WTC11 (cell line): ENCODE measurements at regions not wholly inside any gene's neighbourhood (a gene's known extent, or its start where the extent isn't known, plus 50 kb on each side); places are given as distances from the start of the nearest gene placed in this dataset.

ENCODE experiments used
- ATAC-seq: fragments of 200-7000 bp; cut with Tn5 transposase; 2 replicates; pipeline ENCODE4 v1.10.0; 2021; ENCODE audit warnings: mild to moderate bottlenecking, moderate library complexity
- CTCF ChIA-PET: fragments of 300-600 bp; sonication (Branson Sonifier 250); formaldehyde crosslinking; loops from one replicate; lab custom pipeline; 2021; ENCODE audit warnings: antibody characterized with exemption; lab: Charles Lee
- POLR2A ChIA-PET: fragments of 350-600 bp; sonication (Branson Sonifier 250); formaldehyde crosslinking; loops from one replicate; lab custom pipeline; 2021; ENCODE audit warnings: antibody characterized with exemption; lab: Charles Lee
- DNase-seq: peaks from one replicate; pipeline ENCODE4 v3.0.0; 2021; ENCODE audit warnings: low spot score
- H3K27ac Mint-ChIP-seq: 2 replicates; pipeline ENCODE4 v1.8.0; 2021; ENCODE audit warnings: mixed read lengths
- H3K27me3 Mint-ChIP-seq: 2 replicates; pipeline ENCODE4 v1.8.0; 2021; ENCODE audit warnings: low read depth, mild to moderate bottlenecking, moderate library complexity, mixed read lengths
- H3K36me3 Mint-ChIP-seq: 2 replicates; pipeline ENCODE4 v1.8.0; 2021; ENCODE audit warnings: mixed read lengths
- H3K4me1 Mint-ChIP-seq: 2 replicates; pipeline ENCODE4 v1.8.0; 2022; ENCODE audit warnings: mixed read lengths
- H3K4me3 Mint-ChIP-seq: 2 replicates; pipeline ENCODE4 v1.8.0; 2021; ENCODE audit warnings: mild to moderate bottlenecking, moderate library complexity, mixed read lengths
- H3K9me3 Mint-ChIP-seq: 2 replicates; pipeline ENCODE4 v1.8.0; 2021; ENCODE audit warnings: mixed read lengths
- ATF1 ChIP-seq: sonication (generic); formaldehyde crosslinking; IDR thresholded peaks from 2 replicates; pipeline ENCODE4 v1.8.1; 2023; ENCODE audit warnings: mild to moderate bottlenecking, moderate library complexity, missing genetic modification reagents
- CBFB ChIP-seq: sonication (generic); formaldehyde crosslinking; IDR thresholded peaks from 2 replicates; pipeline ENCODE4 v1.8.1; 2022; ENCODE audit warnings: mild to moderate bottlenecking, low read depth, missing genetic modification reagents
- ELF4 ChIP-seq: sonication (generic); formaldehyde crosslinking; IDR thresholded peaks from 2 replicates; pipeline ENCODE4 v1.8.1; 2022; ENCODE audit warnings: low read depth, mild to moderate bottlenecking, moderate library complexity, missing genetic modification reagents
- ESRRA ChIP-seq: sonication (generic); formaldehyde crosslinking; IDR thresholded peaks from 2 replicates; pipeline ENCODE4 v1.8.1; 2022; ENCODE audit warnings: mild to moderate bottlenecking, missing genetic modification reagents, borderline replicate concordance
- FOXK1 ChIP-seq: sonication (generic); formaldehyde crosslinking; IDR thresholded peaks from 2 replicates; pipeline ENCODE4 v1.8.0; 2022; ENCODE audit warnings: mild to moderate bottlenecking, moderate library complexity, missing genetic modification reagents
- JUN ChIP-seq: sonication (generic); formaldehyde crosslinking; IDR thresholded peaks from 2 replicates; pipeline ENCODE4 v1.8.0; 2023; ENCODE audit warnings: mild to moderate bottlenecking, missing genetic modification reagents
- MYBL2 ChIP-seq: sonication (generic); formaldehyde crosslinking; IDR thresholded peaks from 2 replicates; pipeline ENCODE4 v1.8.1; 2023; ENCODE audit warnings: mild to moderate bottlenecking, moderate library complexity, missing genetic modification reagents
- NR1H2 ChIP-seq: sonication (generic); formaldehyde crosslinking; IDR thresholded peaks from 2 replicates; pipeline ENCODE4 v1.9.0; 2021; ENCODE audit warnings: mild to moderate bottlenecking, moderate library complexity, missing genetic modification reagents
- RORB ChIP-seq: fragments of 250-450 bp; sonication (Bioruptor Pico); IDR thresholded peaks from 2 replicates; pipeline ENCODE4 v1.9.0; 2021; ENCODE audit warnings: mild to moderate bottlenecking
- SMAD3 ChIP-seq: sonication (generic); formaldehyde crosslinking; IDR thresholded peaks from 2 replicates; pipeline ENCODE4 v1.8.0; 2022; ENCODE audit warnings: missing genetic modification reagents, mild to moderate bottlenecking, borderline replicate concordance
- SMAD4 ChIP-seq: sonication (generic); formaldehyde crosslinking; IDR thresholded peaks from 2 replicates; pipeline ENCODE4 v1.8.0; 2022; ENCODE audit warnings: mild to moderate bottlenecking, missing genetic modification reagents
- SP1 ChIP-seq: sonication (generic); formaldehyde crosslinking; conservative IDR thresholded peaks from 2 replicates; pipeline ENCODE4 v1.8.1; 2022; ENCODE audit warnings: missing genetic modification reagents
- TEAD1 ChIP-seq: sonication (generic); formaldehyde crosslinking; IDR thresholded peaks from 2 replicates; pipeline ENCODE4 v1.8.0; 2022; ENCODE audit warnings: mild to moderate bottlenecking, missing genetic modification reagents
- TEAD4 ChIP-seq: sonication (generic); formaldehyde crosslinking; IDR thresholded peaks from 2 replicates; pipeline ENCODE4 v1.8.0; 2022; ENCODE audit warnings: mild to moderate bottlenecking, missing genetic modification reagents
- TP53 ChIP-seq: sonication (generic); formaldehyde crosslinking; IDR thresholded peaks from 2 replicates; pipeline ENCODE4 v1.8.1; 2023; ENCODE audit warnings: mild to moderate bottlenecking, missing genetic modification reagents
- ZNF138 ChIP-seq: sonication (generic); formaldehyde crosslinking; conservative IDR thresholded peaks from 2 replicates; pipeline ENCODE4 v1.8.1; 2022; ENCODE audit warnings: mild to moderate bottlenecking, moderate library complexity, missing genetic modification reagents
- ZNF317 ChIP-seq: sonication (generic); formaldehyde crosslinking; IDR thresholded peaks from 2 replicates; pipeline ENCODE4 v1.8.1; 2023; ENCODE audit warnings: low read depth, mild to moderate bottlenecking, moderate library complexity, missing genetic modification reagents, borderline replicate concordance
- TF ChIP-seq, protein P1 (sequence below): fragments of 200-600 bp; IDR thresholded peaks from 2 replicates; pipeline ENCODE4 v1.8.0; 2022; ENCODE audit warnings: antibody characterized with exemption
- TF ChIP-seq, protein P2 (sequence below): fragments of 250-450 bp; sonication (Bioruptor Pico); IDR thresholded peaks from 2 replicates; pipeline ENCODE4 v2.1.2; 2022; ENCODE audit warnings: mild to moderate bottlenecking, moderate library complexity
- TF ChIP-seq, protein P3 (sequence below): sonication (generic); formaldehyde crosslinking; IDR thresholded peaks from 2 replicates; pipeline ENCODE4 v1.8.0; 2022; ENCODE audit warnings: mild to moderate bottlenecking, missing genetic modification reagents
- TF ChIP-seq, protein P4 (sequence below): sonication (generic); formaldehyde crosslinking; IDR thresholded peaks from 2 replicates; pipeline ENCODE4 v1.8.0; 2022; ENCODE audit warnings: mild to moderate bottlenecking, missing genetic modification reagents
- TF ChIP-seq, protein P5 (sequence below): sonication (generic); formaldehyde crosslinking; IDR thresholded peaks from 2 replicates; pipeline ENCODE4 v1.8.1; 2023; ENCODE audit warnings: mild to moderate bottlenecking, missing genetic modification reagents, borderline replicate concordance
- TF ChIP-seq, protein P6 (sequence below): sonication (generic); formaldehyde crosslinking; IDR thresholded peaks from 2 replicates; pipeline ENCODE4 v1.8.1; 2023; ENCODE audit warnings: mild to moderate bottlenecking, missing genetic modification reagents
- TF ChIP-seq, protein P7 (sequence below): fragments of 250-450 bp; sonication (Bioruptor Pico); conservative IDR thresholded peaks from 2 replicates; pipeline ENCODE4 v1.9.0; 2021; ENCODE audit warnings: mild to moderate bottlenecking

DNA sequence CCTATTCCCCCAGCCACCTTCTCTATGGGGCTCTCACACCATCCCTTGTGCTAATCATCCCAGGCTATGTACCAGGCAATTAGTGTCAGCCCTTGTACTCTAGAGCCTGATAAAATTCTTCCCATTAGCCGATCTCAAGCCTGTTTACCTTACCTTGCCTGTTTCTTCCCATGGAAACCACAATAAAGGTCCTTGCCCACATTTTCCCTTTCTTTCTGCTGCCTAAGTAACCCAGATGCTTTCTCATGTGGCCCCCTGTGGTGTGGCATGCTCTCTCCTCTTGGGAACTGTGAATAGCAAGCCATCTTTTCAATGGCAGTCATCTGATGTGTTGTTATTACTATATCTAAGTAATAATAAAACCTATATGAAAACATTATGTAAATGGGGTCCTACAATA lies 265.8 kb upstream of the ELAC2 start:
- CTCF ChIA-PET: no interaction called here
- Mint-ChIP-seq H3K27ac (no peak overlapping the region; the same call in 1 of the 2 replicates), H3K36me3 (no peaks in the 10 kb centered on the region), H3K4me1 (peaks cover 17% of the 10 kb centered on the region), H3K9me3 (peaks cover 28% of the 10 kb centered on the region), H3K27me3 (no peaks in the 10 kb centered on the region), H3K4me3 (no peak overlapping the region)
- TF ChIP-seq TP53 (CRISPR knock-in tag): no peak
- TF ChIP-seq, protein P1, sequence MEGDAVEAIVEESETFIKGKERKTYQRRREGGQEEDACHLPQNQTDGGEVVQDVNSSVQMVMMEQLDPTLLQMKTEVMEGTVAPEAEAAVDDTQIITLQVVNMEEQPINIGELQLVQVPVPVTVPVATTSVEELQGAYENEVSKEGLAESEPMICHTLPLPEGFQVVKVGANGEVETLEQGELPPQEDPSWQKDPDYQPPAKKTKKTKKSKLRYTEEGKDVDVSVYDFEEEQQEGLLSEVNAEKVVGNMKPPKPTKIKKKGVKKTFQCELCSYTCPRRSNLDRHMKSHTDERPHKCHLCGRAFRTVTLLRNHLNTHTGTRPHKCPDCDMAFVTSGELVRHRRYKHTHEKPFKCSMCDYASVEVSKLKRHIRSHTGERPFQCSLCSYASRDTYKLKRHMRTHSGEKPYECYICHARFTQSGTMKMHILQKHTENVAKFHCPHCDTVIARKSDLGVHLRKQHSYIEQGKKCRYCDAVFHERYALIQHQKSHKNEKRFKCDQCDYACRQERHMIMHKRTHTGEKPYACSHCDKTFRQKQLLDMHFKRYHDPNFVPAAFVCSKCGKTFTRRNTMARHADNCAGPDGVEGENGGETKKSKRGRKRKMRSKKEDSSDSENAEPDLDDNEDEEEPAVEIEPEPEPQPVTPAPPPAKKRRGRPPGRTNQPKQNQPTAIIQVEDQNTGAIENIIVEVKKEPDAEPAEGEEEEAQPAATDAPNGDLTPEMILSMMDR: no peak
- TF ChIP-seq TEAD1 (CRISPR knock-in tag): no peak
- TF ChIP-seq TEAD4 (CRISPR knock-in tag): no peak
- TF ChIP-seq JUN (CRISPR knock-in tag): no peak
- TF ChIP-seq ESRRA (CRISPR knock-in tag): no peak
- no peak for TF ChIP-seq ELF4 (CRISPR knock-in tag)
- TF ChIP-seq ZNF317 (CRISPR knock-in tag): no peak
- TF ChIP-seq ZNF138 (CRISPR knock-in tag): no peak
- no peak for TF ChIP-seq SP1 (CRISPR knock-in tag)
- TF ChIP-seq, protein P2, sequence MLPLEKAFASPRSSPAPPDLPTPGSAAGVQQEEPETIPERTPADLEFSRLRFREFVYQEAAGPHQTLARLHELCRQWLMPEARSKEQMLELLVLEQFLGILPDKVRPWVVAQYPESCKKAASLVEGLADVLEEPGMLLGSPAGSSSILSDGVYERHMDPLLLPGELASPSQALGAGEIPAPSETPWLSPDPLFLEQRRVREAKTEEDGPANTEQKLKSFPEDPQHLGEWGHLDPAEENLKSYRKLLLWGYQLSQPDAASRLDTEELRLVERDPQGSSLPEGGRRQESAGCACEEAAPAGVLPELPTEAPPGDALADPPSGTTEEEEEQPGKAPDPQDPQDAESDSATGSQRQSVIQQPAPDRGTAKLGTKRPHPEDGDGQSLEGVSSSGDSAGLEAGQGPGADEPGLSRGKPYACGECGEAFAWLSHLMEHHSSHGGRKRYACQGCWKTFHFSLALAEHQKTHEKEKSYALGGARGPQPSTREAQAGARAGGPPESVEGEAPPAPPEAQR (CRISPR knock-in tag): no peak
- no peak for TF ChIP-seq MYBL2 (CRISPR knock-in tag)
- TF ChIP-seq, protein P3, sequence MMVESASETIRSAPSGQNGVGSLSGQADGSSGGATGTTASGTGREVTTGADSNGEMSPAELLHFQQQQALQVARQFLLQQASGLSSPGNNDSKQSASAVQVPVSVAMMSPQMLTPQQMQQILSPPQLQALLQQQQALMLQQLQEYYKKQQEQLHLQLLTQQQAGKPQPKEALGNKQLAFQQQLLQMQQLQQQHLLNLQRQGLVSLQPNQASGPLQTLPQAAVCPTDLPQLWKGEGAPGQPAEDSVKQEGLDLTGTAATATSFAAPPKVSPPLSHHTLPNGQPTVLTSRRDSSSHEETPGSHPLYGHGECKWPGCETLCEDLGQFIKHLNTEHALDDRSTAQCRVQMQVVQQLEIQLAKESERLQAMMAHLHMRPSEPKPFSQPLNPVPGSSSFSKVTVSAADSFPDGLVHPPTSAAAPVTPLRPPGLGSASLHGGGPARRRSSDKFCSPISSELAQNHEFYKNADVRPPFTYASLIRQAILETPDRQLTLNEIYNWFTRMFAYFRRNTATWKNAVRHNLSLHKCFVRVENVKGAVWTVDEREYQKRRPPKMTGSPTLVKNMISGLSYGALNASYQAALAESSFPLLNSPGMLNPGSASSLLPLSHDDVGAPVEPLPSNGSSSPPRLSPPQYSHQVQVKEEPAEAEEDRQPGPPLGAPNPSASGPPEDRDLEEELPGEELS: no peak
- no peak for TF ChIP-seq SMAD3 (CRISPR knock-in tag)
- TF ChIP-seq ATF1 (CRISPR knock-in tag): no peak
- no peak for TF ChIP-seq CBFB (CRISPR knock-in tag)
- no peak for TF ChIP-seq RORB (CRISPR knock-in tag)
- ATAC-seq (no peak), DNase-seq (no peak)
- POLR2A ChIA-PET: no interaction called here

DNA sequence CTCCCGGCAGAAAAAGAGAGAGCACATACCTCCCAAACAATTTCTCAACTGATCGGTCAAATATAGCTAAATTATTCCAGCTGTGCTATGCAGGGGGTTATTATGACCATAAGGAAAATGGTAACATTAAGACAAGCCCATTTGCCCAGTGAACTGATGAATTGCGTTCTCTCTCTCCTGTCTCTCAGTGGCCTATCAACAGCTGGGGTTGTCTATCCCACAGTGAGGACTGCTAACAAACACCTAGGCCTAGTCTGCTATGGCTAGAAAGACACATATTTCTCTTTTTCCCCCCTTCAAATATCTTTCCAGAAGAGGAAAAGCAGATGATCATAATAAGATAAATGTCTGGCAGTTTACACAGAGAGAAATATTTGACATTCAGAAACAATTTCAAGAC lies 263.8 kb upstream of the ELAC2 start:
- Mint-ChIP-seq H3K36me3 (peaks cover 5% of the 10 kb centered on the region; the same call in 1 of the 2 replicates), H3K27me3 (no peaks in the 10 kb centered on the region), H3K4me3 (no peak overlapping the region), H3K27ac (no peak overlapping the region), H3K9me3 (peaks cover 33% of the 10 kb centered on the region), H3K4me1 (peaks cover 14% of the 10 kb centered on the region)
- POLR2A ChIA-PET: no interaction called here
- DNase-seq: no peak
- ATAC-seq: no peak
- CTCF ChIA-PET: no interaction called here
- TF ChIP-seq NR1H2 (CRISPR knock-in tag) (no peak), SMAD4 (no peak), TEAD1 (CRISPR knock-in tag) (no peak), FOXK1 (CRISPR knock-in tag) (no peak)
- TF ChIP-seq, protein P4, sequence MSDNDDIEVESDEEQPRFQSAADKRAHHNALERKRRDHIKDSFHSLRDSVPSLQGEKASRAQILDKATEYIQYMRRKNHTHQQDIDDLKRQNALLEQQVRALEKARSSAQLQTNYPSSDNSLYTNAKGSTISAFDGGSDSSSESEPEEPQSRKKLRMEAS (CRISPR knock-in tag): no peak
- TF ChIP-seq, protein P5, sequence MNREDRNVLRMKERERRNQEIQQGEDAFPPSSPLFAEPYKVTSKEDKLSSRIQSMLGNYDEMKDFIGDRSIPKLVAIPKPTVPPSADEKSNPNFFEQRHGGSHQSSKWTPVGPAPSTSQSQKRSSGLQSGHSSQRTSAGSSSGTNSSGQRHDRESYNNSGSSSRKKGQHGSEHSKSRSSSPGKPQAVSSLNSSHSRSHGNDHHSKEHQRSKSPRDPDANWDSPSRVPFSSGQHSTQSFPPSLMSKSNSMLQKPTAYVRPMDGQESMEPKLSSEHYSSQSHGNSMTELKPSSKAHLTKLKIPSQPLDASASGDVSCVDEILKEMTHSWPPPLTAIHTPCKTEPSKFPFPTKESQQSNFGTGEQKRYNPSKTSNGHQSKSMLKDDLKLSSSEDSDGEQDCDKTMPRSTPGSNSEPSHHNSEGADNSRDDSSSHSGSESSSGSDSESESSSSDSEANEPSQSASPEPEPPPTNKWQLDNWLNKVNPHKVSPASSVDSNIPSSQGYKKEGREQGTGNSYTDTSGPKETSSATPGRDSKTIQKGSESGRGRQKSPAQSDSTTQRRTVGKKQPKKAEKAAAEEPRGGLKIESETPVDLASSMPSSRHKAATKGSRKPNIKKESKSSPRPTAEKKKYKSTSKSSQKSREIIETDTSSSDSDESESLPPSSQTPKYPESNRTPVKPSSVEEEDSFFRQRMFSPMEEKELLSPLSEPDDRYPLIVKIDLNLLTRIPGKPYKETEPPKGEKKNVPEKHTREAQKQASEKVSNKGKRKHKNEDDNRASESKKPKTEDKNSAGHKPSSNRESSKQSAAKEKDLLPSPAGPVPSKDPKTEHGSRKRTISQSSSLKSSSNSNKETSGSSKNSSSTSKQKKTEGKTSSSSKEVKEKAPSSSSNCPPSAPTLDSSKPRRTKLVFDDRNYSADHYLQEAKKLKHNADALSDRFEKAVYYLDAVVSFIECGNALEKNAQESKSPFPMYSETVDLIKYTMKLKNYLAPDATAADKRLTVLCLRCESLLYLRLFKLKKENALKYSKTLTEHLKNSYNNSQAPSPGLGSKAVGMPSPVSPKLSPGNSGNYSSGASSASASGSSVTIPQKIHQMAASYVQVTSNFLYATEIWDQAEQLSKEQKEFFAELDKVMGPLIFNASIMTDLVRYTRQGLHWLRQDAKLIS (CRISPR knock-in tag): no peak
- TF ChIP-seq, protein P6, sequence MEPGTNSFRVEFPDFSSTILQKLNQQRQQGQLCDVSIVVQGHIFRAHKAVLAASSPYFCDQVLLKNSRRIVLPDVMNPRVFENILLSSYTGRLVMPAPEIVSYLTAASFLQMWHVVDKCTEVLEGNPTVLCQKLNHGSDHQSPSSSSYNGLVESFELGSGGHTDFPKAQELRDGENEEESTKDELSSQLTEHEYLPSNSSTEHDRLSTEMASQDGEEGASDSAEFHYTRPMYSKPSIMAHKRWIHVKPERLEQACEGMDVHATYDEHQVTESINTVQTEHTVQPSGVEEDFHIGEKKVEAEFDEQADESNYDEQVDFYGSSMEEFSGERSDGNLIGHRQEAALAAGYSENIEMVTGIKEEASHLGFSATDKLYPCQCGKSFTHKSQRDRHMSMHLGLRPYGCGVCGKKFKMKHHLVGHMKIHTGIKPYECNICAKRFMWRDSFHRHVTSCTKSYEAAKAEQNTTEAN (CRISPR knock-in tag): no peak
- TF ChIP-seq, protein P7, sequence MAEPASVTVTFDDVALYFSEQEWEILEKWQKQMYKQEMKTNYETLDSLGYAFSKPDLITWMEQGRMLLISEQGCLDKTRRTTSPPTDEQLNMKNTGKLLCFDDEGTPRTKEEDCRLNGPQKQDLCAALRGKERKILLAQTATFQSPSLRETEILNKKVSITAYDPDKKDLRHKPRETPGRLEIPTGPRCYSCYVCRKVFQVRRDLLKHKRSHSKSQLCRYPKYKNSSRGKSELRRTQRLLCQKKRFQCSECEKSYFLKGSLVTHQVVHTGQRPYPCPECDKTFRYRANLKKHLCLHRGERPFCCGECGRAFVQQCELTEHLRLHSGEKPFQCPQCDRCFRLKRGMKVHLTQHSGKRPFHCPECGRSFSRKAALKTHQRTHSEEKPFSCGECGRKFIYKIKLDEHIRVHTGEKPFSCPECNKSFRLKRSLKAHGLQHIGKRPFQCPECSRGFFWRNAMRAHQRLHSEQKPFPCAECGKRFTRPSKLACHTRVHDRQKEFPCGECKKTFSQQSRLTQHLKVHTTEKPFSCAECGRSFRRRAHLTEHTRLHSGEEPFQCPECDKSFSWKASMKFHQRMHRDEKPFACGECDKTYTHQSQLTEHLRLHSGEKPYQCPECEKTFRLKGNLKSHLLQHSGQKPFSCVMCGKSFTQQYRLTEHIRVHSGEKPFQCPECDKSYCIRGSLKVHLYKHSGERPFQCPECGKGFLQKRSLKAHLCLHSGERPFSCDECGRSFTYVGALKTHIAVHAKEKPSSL (CRISPR knock-in tag): no peak
